Superior temporal gyrus (tissue), 1 donor: ENCODE measurements at regions not wholly inside any gene's neighbourhood (a gene's known extent, or its start where the extent isn't known, plus 50 kb on each side); places are given as distances from the start of the nearest gene placed in this dataset.

ENCODE experiments used
- DNase-seq: peaks from one replicate; pipeline ENCODE4 v3.0.0-alpha.2; 2016; ENCODE audit errors: extremely low spot score

- no peak for DNase-seq
Observed at GRCh38 chr4:26071688-26072087, 157.7 kb downstream of the SMIM20 start.

GRCh38 chr4:26073886-26074560 is 160.0 kb downstream of the SMIM20 start:
- no peak for DNase-seq

DNA sequence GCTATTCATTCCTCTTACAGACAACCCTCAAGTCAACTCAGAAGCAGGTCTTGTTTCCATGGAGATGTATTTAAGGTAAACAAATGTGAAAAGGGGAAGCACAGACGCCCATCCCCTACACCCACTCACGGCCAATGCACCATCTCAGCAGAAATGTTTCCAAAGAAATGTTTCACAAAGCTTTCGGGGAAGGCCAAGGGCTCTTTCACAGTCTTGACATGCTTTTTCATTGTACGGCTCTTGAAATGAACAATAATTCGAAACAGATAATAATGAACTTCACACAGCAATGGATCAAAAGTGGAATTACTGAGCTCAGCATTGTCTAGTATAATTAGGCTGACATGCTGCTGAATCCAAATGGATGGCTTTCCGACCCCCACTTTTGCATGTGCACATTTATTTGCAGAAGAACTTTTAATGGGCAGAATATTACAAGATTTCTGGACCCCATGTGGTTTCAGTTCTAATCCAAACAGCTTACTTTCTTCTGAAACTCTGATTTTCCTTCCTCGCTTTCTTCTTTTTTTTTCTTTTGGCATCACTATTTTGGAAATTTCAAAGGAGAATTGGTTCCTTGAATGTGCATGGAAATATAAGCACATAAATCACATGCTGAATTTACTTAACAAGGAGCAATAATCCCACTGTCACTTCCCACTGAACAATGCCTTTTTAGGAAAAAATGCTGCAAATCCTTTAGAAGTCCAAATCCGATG is 160.9 kb downstream of the SMIM20 start:
- DNase-seq = no peak

- DNase-seq = no peak
Observed at GRCh38 chr4:26075583-26075982, 161.6 kb downstream of the SMIM20 start.

DNA sequence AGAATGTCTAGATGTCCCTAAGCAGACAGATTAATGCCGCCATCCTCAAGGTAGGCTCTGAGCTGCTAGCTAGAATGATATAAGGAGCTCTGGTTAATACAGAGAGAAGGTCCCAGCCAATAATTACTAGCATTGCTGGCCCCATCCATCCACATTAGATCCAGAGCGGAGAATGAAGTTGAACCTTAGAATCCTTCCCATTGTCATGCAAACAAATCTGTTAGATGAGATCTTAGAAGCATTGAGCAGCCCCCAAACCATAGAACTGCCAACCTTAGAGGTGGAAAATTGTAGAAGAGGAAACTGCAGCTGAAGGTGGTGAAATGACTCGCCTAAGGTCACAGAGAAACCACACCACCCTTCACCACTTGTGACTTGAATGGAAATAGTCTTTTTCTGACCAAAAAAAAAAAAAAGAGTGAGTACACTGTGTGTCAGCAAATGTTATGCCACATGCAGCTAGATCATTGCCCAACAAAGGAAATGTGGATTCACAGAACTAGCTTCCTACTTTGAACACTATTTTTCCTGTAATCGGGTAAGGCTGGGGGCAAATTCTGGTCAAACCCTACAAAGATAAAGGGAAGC is 162.1 kb downstream of the SMIM20 start:
- no peak for DNase-seq

- no peak for DNase-seq
Observed at GRCh38 chr4:26076896-26077295, 162.9 kb downstream of the SMIM20 start.

DNA sequence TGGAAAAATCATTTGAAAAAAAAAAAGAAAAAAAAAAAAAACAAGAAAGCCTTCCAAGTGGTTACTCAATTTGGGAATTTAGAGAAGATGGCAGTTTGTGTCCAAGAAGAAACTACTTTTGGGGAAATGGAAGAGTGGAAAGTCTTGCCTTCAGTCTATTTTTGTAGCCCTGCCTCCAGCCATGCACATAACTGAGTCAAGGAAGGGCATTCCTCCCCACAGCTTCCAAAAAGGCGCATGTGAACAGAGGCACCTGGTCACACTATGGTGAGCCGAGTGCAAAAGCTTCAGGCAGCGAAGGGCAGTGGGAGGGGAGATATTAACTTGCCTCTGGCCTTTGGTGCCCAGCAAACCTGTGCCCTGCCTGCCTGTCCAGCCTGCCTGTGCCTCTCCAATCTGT is 163.7 kb downstream of the SMIM20 start:
- DNase-seq = no peak

- no peak for DNase-seq
Observed at GRCh38 chr4:26080870-26081628, 167.0 kb downstream of the SMIM20 start.

- DNase-seq = peak; percentile 89
Observed at GRCh38 chr4:26081795-26082498, 167.9 kb downstream of the SMIM20 start.

DNA sequence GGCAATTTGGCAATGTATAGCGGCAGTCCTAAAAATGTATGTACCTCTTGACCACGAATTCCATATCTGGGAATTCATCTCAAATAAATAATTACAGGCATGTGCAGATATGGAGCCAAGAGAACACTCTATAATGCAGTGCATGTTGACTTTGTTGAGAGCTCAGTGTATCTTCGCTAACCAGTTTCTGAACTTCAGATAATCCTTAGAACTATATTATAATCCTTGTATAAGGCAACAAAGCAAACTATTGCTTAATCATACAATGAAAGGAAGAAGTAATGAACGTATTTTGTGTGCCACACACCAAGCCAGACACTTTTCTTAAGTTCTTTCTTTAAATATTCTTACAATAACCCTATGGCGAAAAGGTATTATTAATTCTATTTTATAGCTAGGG is 168.5 kb downstream of the SMIM20 start:
- DNase-seq = no peak

GRCh38 chr4:26083987-26084386 is 170.0 kb downstream of the SMIM20 start:
- no peak for DNase-seq

- no peak for DNase-seq
Observed at GRCh38 chr4:26084414-26084813, 170.4 kb downstream of the SMIM20 start.

- DNase-seq = no peak
Observed at GRCh38 chr4:26085551-26085950, 171.5 kb downstream of the SMIM20 start.

- DNase-seq = no peak
Observed at GRCh38 chr4:26086621-26087441, 172.8 kb downstream of the SMIM20 start.

GRCh38 chr4:26088433-26088928 is 174.5 kb downstream of the SMIM20 start:
- no peak for DNase-seq

GRCh38 chr4:26093551-26093950 is 179.5 kb downstream of the SMIM20 start:
- no peak for DNase-seq

- no peak for DNase-seq
Observed at GRCh38 chr4:26094076-26094475, 180.1 kb downstream of the SMIM20 start.

- no peak for DNase-seq
Observed at GRCh38 chr4:26094911-26095310, 180.9 kb downstream of the SMIM20 start.

DNA sequence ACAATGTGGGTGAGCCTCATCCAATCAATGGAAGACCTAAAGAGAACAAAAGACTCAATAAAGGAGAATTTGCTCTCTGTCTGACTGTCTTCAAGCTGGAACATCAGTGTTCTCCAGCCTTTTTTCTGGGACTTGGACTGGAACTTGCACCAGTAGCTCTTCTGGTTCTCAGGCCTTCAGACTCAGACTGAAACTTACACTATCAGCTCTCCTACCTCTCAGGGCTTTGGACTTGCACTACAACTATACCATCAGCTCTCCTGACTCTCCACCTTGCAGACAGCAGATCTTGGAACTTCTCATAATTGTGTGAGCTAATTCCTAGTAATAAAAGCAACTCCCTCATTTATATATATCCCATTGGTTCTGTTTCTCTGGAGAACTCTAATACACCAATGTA is 185.9 kb downstream of the SMIM20 start:
- no peak for DNase-seq

DNA sequence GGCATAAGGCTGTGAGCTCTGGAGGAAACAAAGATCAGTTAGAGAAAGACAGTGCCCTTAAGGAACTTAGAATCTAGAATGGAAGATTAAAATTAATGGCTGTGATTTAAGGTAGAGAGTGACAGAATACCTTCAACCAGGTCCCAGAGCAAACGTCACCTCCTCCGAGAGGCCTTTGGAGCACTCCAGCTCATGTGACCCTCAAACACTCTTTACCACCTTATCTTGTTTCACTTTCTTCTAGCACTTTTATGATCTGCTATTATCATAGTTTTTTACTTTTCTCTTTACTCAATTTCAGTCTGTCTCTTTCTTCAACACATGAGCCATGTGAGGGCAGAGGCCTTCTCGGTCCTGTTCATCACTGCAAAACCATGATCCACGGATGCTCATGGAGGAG is 187.0 kb downstream of the SMIM20 start:
- no peak for DNase-seq
